ENCODE measurements at regions not wholly inside any gene's neighbourhood (a gene's known extent, or its start where the extent isn't known, plus 50 kb on each side); places are given as distances from the start of the nearest gene placed in this dataset.

GRCh38 chr19:29302002-29302928, 89.3 kb upstream of the UQCRFS1 start:
- H3K27ac ChIP-seq = no peak overlapping the region
- no peak for ATAC-seq
- no peak for DNase-seq
- H3K4me3 ChIP-seq = no peak overlapping the region
- intact Hi-C loops (cut with DNase I) = no loop called here
- H3K27me3 ChIP-seq = peaks cover 0 to 21% of the 10 kb centered on the region in 2 donors
- H3K4me1 ChIP-seq = no peaks in the 10 kb centered on the region
- TF ChIP-seq CTCF (IDR thresholded peaks at IDR 0.05) = no peak
- no peaks in the 10 kb centered on the region for H3K36me3 ChIP-seq
- H3K9me3 ChIP-seq = no peaks in the 10 kb centered on the region

GRCh38 chr19:29303069-29303718, 90.2 kb upstream of the UQCRFS1 start:
- Histone ChIP-seq H3K4me1 (no peaks in the 10 kb centered on the region), H3K27ac (no peak overlapping the region), H3K4me3 (no peak overlapping the region), H3K36me3 (no peaks in the 10 kb centered on the region), H3K27me3 (peaks cover 0 to 28% of the 10 kb centered on the region in 2 donors), H3K9me3 (no peaks in the 10 kb centered on the region)
- ATAC-seq = no peak
- no peak for TF ChIP-seq CTCF (IDR thresholded peaks at IDR 0.05)
- intact Hi-C loops (cut with DNase I) = no loop called here
- no peak for DNase-seq

GRCh38 chr19:29303719-29304090, 90.8 kb upstream of the UQCRFS1 start:
- Histone ChIP-seq H3K9me3 (no peaks in the 10 kb centered on the region), H3K27ac (no peak overlapping the region), H3K27me3 (peaks cover 0 to 33% of the 10 kb centered on the region in 2 donors), H3K36me3 (no peaks in the 10 kb centered on the region), H3K4me3 (no peak overlapping the region), H3K4me1 (no peaks in the 10 kb centered on the region)
- intact Hi-C loops (cut with DNase I) = no loop called here
- ATAC-seq (no peak), DNase-seq (no peak)
- TF ChIP-seq CTCF (IDR thresholded peaks at IDR 0.05) = no peak

GRCh38 chr19:29305268-29305667, 92.3 kb upstream of the UQCRFS1 start:
- H3K27ac ChIP-seq = no peak overlapping the region
- no peaks in the 10 kb centered on the region for H3K36me3 ChIP-seq
- no peaks in the 10 kb centered on the region for H3K4me1 ChIP-seq
- H3K9me3 ChIP-seq = no peaks in the 10 kb centered on the region
- H3K27me3 ChIP-seq = peaks cover 0 to 36% of the 10 kb centered on the region in 2 donors
- TF ChIP-seq CTCF (IDR thresholded peaks at IDR 0.05) = no peak
- no peak for DNase-seq
- no peak overlapping the region for H3K4me3 ChIP-seq
- no peak for ATAC-seq
- intact Hi-C loops (cut with DNase I) = no loop called here

GRCh38 chr19:29308977-29309590, 96.1 kb upstream of the UQCRFS1 start:
- Histone ChIP-seq H3K4me1 (no peaks in the 10 kb centered on the region), H3K27me3 (peaks cover 0 to 50% of the 10 kb centered on the region in 2 donors), H3K27ac (no peak overlapping the region), H3K9me3 (no peaks in the 10 kb centered on the region), H3K36me3 (no peaks in the 10 kb centered on the region), H3K4me3 (no peak overlapping the region)
- DNase-seq (no peak), ATAC-seq (no peak)
- no peak for TF ChIP-seq CTCF (IDR thresholded peaks at IDR 0.05)
- intact Hi-C loops (cut with DNase I) = no loop called here

Measured in left lung (tissue), 4 donors.